T47D (cell line): ENCODE measurements at regions not wholly inside any gene's neighbourhood (a gene's known extent, or its start where the extent isn't known, plus 50 kb on each side); places are given as distances from the start of the nearest gene placed in this dataset.

Experiments
- DNase-seq, 2 experiments: peaks; one replicate each; pipeline versions ENCODE4 v3.0.0 to v3.0.0-alpha.2; 2011 to 2012; ENCODE audit warnings: low read depth in 1 of 2, low spot score in 1 of 2
- JUND ChIP-seq: IDR thresholded peaks from 2 replicates; pipeline ENCODE4 v1.6.1; 2012; ENCODE audit warnings: low read depth
- in situ Hi-C: cut with HindIII; loops from 2 replicates; pipeline ENCODE4 v1.10.0; 2016; ENCODE audit warnings: low sequenced_read_pairs, low pct_unique_long_range_greater_than_20kb

- in situ Hi-C loops: no loop called here
- DNase-seq: no peak
- no peak for TF ChIP-seq JUND
These were observed 99.2 kb upstream of the ASAP2 start for GRCh38 chr2:9107168-9108025.

GRCh38 chr2:9106338-9107167 is 100.1 kb upstream of the ASAP2 start:
- no peak for DNase-seq
- no peak for TF ChIP-seq JUND
- in situ Hi-C loops: no loop called here

GRCh38 chr2:9105601-9106337 is 100.8 kb upstream of the ASAP2 start:
- no peak for DNase-seq

GRCh38 chr2:9103663-9104277 is 100.3 kb upstream of the MBOAT2 start:
- DNase-seq: no peak
- no peak for TF ChIP-seq JUND
- in situ Hi-C loops: no loop called here

More at GRCh38 chr2:9105601-9106337, 100.8 kb upstream of the ASAP2 start:
- in situ Hi-C loops: no loop called here
- no peak for TF ChIP-seq JUND

- DNase-seq: peak in 1 of 2 experiments; percentile 47
- in situ Hi-C loops: no loop called here
- no peak for TF ChIP-seq JUND
These were observed 99.6 kb upstream of the MBOAT2 start for GRCh38 chr2:9102861-9103662.

- in situ Hi-C loops: no loop called here
- no peak for TF ChIP-seq JUND
- no peak for DNase-seq
These were observed 98.4 kb upstream of the MBOAT2 start for GRCh38 chr2:9101763-9102425.

- in situ Hi-C loops: no loop called here
These were observed 96.8 kb upstream of the MBOAT2 start for GRCh38 chr2:9100080-9100876.

GRCh38 chr2:9099341-9099751 is 95.9 kb upstream of the MBOAT2 start:
- TF ChIP-seq JUND: no peak
- in situ Hi-C loops: no loop called here
- no peak for DNase-seq

More at GRCh38 chr2:9100080-9100876, 96.8 kb upstream of the MBOAT2 start:
- no peak for DNase-seq
- TF ChIP-seq JUND: no peak

GRCh38 chr2:9097892-9098291 is 94.4 kb upstream of the MBOAT2 start:
- no peak for DNase-seq
- no peak for TF ChIP-seq JUND
- in situ Hi-C loops: no loop called here

- DNase-seq: no peak
- in situ Hi-C loops: no loop called here
- no peak for TF ChIP-seq JUND
These were observed 93.8 kb upstream of the MBOAT2 start for GRCh38 chr2:9097239-9097638.

GRCh38 chr2:9096761-9097160 is 93.3 kb upstream of the MBOAT2 start:
- TF ChIP-seq JUND: no peak
- DNase-seq: no peak
- in situ Hi-C loops: no loop called here
